HG02852 (cell line): ENCODE measurements at regions not wholly inside any gene's neighbourhood (a gene's known extent, or its start where the extent isn't known, plus 50 kb on each side); places are given as distances from the start of the nearest gene placed in this dataset.

Source experiments
- ATAC-seq: cut with Tn5 transposase; IDR thresholded peaks from one replicate; pipeline ENCODE4 v1.9.1; 2021; ENCODE audit warnings: mild to moderate bottlenecking, moderate library complexity; ENCODE audit not compliant: unreplicated experiment

DNA sequence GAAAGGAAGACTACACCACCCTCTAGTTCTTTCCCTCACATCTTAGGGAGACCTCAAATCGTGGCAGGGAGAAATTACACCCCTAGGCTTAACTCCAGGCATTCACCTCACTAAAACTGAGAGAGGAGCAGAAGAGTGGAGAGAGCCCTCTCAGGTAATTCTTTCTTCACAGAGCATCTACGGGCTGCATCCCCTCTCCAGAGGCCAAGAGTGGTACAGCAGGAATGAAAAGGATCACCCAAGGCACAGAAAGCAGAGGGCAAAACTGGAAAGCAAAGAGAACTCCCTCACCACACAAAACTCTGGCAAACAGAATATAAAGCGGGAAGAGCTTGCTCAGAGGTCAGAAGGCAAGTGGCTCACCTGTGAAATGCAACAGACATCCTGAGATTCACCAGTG, 661.2 kb downstream of the TBC1D4 start:
- no peak for ATAC-seq

DNA sequence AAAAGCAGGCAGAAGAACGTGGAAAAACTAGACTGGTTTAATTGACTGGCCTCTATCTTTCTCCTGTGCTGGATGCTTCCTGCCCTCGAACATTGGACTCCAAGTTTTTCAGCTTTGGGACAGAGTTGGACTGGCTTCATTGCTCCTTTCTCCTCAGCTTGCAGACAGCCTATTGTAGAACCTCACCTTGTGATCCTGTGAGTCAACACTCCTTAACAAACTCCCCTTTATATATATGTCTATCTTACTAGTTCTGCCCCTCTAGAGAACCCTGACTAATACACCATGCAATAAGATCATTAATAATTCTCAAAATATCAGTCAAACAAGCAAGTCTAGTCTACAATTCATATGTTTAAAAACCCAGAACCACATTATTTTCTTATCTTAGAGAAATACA, 662.4 kb downstream of the TBC1D4 start:
- ATAC-seq = no peak

GRCh38 chr13:74816737-74817136, 665.2 kb downstream of the TBC1D4 start:
- no peak for ATAC-seq

GRCh38 chr13:74796157-74796556, 662.0 kb upstream of the KLF12 start:
- no peak for ATAC-seq

DNA sequence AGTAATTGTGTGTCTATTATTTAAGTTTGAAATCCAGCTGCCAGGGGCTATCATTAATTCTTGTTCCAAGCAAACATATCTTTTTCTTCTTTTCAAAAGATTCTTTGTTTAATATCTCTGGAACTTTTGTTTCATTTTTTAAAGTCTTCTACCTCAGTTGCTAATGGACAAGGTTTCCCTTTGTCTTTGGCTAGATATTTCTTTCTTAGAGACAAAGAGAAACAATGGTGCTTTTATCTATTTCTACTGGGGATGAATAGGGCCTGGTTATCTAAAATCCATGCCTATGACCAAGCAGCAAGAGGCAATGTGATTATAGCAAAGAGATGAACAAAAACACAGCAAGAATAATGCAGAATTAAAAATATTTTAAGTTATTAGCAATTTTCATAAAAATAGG, 661.3 kb upstream of the KLF12 start:
- ATAC-seq = no peak

GRCh38 chr13:74794582-74794981, 660.4 kb upstream of the KLF12 start:
- ATAC-seq = no peak

DNA sequence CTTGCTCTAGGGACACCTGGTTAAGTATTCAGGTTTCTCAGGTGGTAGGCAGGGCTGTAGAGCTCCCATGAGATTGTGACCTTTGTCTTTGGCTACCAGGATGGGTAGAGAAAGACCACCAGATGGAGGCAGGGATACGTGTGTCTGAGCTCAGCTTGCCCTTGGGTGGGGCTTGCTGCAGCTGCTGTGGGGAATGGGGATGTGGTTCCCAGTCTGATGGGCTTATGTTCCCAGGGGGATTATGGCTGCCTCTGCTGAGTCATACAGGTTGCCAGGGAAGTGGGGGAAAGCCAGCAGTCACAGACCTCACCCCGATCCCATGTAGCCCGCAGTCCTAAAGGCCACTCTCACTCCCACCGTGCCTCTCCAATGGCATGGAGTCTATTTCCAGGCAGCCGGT, 659.9 kb upstream of the KLF12 start:
- no peak for ATAC-seq

GRCh38 chr13:74784959-74785358, 650.8 kb upstream of the KLF12 start:
- ATAC-seq = no peak

DNA sequence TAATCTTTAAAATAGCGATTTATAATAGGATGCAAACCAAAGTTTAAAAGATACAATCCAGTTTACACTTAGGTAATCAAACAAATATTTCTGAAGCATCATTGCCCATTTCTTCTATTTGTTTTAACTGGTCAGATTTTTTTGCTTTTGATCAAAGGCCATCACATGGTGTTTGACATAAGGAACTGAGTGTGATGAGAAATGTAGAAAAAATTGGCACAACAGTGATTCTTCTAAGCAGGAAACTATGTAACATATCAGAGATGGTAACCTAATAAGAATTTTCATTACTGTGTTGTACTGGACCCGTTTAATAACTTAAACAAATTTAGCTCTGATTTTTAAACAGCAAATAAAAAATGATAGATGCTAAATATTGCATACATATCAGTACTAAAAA, 644.7 kb upstream of the KLF12 start:
- ATAC-seq = no peak

- ATAC-seq = no peak
Measured at GRCh38 chr13:74778087-74778486, 643.9 kb upstream of the KLF12 start.

DNA sequence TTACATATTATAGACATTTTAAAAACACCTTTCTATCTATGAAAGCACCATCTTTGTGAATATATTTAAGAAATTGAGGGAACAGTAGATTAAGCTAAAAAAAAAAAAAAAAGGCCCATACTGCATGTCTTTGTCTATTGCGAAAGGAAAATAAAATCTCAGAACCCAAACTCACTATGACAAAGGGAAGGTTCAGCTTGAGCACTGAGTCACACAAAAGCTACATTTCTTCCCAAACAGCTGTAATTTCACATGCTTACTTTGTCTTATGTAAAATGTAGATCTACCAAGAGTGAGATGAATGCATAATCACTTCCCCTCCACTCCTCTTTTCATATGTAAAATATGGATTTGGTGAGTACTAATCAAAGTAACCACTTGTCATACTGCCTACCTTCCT, 640.1 kb upstream of the KLF12 start:
- ATAC-seq = no peak

GRCh38 chr13:74773248-74773647, 639.0 kb upstream of the KLF12 start:
- no peak for ATAC-seq

DNA sequence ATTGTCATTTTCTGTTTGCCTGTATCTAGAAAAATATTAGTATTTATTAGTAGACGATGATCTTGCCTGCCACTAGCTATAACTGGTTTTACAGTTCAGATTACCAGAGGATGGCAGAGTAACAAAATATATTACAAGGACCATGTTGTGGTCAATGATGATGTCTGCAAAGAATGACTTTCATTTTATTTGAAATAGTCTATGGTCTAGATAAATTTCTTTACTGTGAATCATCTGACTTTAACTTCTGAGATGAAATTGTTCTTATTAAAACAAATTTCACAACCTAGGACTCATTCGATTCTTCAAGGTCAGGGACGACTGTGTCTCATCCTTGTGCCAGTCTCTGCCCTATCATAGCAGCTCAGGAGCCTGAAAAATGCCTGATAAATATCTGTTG, 637.8 kb upstream of the KLF12 start:
- no peak for ATAC-seq

DNA sequence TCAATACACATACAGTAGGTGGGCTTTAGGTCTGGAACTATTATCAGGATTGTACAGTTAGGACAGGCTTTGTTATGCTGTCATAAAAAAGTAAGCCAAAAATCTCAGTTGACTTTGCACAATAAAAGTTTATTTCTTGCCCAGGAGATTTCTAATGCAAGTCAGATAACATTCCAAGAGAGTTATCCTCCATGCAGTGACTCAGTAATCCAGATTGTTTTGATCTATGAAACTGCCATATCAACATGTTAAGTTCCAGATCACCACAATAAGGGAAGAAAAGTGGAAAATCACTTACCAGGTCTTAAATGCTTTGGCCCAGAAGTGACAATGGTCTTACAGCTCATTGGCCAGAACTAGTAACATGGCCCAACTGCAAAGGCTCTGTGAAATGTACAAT, 636.2 kb upstream of the KLF12 start:
- no peak for ATAC-seq

DNA sequence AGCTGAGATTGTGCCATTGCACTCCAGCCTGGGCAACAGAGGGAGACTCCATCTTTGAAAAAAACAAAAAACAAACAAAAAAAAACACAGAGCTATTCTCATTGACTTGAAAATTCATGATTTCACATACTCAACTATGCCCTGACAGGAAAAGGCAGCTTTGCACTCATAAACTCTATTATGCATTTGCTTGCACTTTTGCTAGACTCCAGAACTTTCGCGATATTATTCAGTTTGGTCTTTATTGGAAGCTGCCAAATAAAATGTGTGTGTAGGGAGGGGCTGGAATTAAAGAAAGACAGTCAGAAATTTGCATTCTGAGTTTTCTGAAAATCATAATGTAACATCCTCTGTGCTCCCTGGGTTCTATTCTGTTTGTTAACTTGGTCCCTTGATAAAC, 635.1 kb upstream of the KLF12 start:
- ATAC-seq = no peak

DNA sequence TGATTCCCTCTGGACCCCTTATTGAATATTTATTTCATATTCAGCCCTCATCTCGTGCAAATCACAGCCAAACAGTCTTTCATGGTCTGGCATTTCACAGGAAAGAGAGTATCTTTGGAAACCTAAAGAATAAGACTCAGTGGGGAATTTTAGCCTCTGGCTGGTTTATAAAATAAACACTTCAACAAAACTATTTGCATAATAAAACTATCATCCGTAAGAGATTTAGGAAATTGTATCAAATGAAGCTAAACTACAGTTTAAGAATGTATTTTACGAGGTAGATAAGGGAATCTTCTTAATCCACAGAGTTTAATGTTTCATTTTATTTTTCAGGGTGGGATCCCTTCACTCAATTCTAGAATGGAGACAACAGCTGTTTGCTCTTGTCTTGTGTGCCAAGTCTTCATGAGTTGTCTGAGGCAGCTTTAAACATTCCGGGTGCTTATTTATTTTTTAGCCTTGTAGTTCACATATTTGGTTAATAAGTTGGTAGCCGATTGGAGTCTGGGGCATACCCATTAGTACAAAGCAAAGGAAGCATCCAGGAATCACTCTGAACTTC, 634.4 kb upstream of the KLF12 start:
- ATAC-seq = no peak

DNA sequence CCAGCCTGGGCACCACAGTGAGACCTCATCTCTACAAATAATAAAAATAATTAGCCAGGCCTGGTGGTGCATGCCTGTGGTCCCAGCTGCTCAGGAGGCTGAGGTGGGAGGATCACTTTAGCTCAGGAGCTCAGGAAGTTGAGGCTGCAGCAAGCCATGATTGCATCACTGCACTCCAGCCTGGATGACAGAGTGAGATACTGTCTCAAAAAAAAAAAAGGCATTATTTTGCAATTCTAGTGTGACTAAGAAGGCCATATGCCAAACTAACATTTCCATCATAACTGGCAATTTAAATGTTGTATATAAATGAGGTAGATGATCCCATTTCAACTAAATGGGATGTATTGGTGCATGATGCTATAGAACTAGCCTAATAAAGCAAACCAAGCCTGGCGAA, 632.8 kb upstream of the KLF12 start:
- ATAC-seq = no peak

- ATAC-seq = no peak
Measured at GRCh38 chr13:74765955-74766354, 631.8 kb upstream of the KLF12 start.

DNA sequence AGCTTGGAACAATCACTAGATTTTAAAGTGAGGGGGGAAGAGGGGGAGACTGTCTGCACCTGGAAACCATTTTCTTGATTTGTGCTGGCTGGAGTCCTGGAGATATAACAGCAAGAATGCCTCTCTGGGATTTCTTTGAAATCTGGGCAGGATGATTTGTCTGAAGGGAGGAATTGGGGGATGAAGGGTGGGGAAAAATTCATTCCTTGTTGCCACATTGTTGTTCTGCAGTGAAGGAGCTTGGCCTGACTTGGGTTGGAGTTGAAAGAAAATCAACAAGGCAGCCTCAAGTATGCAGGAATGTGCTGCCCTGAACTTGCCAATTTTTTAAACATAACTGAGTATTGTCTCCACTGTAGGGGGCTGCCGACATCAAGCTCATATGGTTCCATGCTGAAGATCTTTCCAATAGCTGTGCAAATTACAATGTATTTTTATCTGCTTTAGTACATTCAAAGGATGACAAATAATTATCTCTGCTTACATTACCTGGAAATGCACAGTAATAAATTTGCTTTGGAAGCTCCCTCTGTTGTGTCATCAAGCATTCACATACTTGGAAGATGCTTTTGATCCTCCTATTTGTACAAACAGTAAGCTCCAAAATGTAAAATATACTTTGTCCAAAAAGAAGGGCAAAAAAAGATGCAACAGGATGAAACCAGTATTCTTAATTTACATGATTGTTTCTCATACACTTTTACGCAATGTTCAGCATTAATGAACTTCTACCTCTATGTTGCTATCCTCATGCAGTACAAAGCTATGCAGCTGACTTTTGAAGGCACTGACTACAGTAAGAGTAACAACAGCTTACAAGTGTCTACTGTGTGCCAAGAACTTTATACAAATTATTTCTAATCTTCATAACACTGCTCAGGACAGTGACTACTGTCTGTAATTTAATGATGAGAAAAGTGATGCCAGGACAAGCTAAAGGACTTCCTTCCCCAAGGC, 627.9 kb upstream of the KLF12 start:
- ATAC-seq = no peak

DNA sequence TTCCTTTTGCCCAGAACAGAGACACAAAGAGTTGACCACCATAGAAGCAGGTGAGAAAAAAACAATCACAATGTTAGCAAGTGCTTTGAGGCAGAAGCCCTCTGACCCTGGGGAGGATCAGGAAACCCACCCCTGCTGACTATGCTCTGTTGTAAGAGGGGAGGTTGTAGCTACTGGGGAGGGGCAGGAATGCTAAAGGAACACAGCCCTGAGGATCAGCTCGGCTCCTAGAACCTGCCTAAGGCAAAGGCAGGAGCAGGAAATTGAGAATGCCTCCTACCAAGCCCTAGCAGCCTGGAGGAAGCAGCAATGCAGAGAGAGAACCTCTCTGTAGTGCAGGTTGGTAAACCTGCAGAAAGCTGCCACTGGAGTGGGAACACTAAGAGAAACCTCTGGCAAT, 624.0 kb upstream of the KLF12 start:
- ATAC-seq = no peak

GRCh38 chr13:74755065-74755464, 620.9 kb upstream of the KLF12 start:
- no peak for ATAC-seq

DNA sequence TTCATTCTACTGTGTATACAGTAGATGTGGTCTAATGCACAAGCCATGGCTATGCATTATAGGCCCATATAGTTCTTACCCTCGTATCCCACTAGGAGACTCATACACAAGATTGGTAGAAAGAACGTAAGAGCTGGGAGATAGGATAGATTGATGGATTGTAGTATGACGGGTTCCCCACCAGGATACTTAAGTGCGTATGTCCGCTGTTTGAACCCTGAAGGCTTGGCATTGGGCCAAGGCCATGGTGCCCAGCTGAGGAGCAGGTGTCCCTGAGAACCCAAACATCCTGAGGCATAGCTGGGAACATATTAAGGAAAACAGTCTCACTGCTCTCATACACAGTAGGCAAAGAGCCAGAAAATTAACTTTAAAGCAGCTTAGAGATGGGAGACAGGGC, 617.5 kb upstream of the KLF12 start:
- ATAC-seq = no peak
